HUES48 (cell line): ENCODE measurements at regions not wholly inside any gene's neighbourhood (a gene's known extent, or its start where the extent isn't known, plus 50 kb on each side); places are given as distances from the start of the nearest gene placed in this dataset.
"Not testable (repeated sequence)": the region's sequence is repeated elsewhere in the genome, so short reads cannot be mapped to it uniquely, and the experiment has no call there.

Experiments
- H3K27ac ChIP-seq: one replicate; pipeline ENCODE4 v1.7.0; 2013; ENCODE audit warnings: low read depth, low read length, inconsistent platforms
- H3K27me3 ChIP-seq: 2 replicates; pipeline ENCODE4 v1.6.1; 2013; ENCODE audit warnings: mild to moderate bottlenecking, low read length; ENCODE audit not compliant: control insufficient read depth, insufficient read depth
- H3K36me3 ChIP-seq: 2 replicates; pipeline ENCODE4 v1.6.1; 2013; ENCODE audit warnings: low read length; ENCODE audit not compliant: control insufficient read depth, insufficient read depth
- H3K4me1 ChIP-seq: 2 replicates; pipeline ENCODE4 v1.6.1; 2013; ENCODE audit warnings: mild to moderate bottlenecking, low read length; ENCODE audit not compliant: control insufficient read depth, insufficient read depth
- H3K4me3 ChIP-seq: 2 replicates; pipeline ENCODE4 v1.5.1; 2013; ENCODE audit warnings: mild to moderate bottlenecking, low read depth, low read length
- H3K9ac ChIP-seq: 2 replicates; pipeline ENCODE4 v1.6.1; 2013; ENCODE audit warnings: mild to moderate bottlenecking, low read depth, low read length, moderate library complexity
- H3K9me3 ChIP-seq: 2 replicates; pipeline ENCODE4 v1.6.1; 2013; ENCODE audit warnings: low read length; ENCODE audit not compliant: control insufficient read depth, insufficient read depth

DNA sequence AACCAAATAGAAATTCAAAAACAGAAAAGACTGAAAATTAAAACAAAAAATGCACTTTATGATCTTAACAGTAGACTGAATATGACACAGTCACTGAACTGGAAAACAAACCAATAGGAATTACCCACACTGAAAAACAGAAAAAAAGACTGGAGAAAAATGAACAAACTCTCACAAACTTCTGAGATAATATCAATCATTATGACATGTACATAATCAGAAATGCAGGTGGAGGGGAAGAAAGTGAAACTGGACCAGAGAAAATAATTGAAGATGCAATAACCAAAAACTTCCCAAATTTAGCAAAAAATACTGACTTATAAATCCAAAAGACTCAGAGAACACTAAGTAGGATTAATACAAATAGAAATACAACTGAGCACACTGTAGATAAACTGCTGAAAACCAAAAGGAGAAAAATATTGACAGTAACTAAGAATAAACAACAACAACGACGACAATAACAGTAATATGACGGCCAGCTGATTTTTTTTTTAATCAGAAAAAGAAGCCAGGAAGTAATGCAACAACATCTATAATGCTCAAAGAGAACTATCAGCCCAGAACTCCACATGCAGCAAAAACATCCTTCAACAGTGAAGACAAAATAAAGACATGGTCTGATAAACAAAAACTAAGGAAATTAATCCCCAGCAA lies 108.1 kb downstream of the ZFAND4 start:
- H3K4me3 ChIP-seq: no peak overlapping the region
- H3K36me3 ChIP-seq: no peaks in the 10 kb centered on the region
- no peak overlapping the region for H3K27ac ChIP-seq
- 0 out of 2 replicates have a peak, but pooled peaks cover 6% of the 10 kb centered on the region for H3K9me3 ChIP-seq
- no peaks in the 10 kb centered on the region for H3K4me1 ChIP-seq
- H3K9ac ChIP-seq: no peak overlapping the region
- H3K27me3 ChIP-seq: no peaks in the 10 kb centered on the region

DNA sequence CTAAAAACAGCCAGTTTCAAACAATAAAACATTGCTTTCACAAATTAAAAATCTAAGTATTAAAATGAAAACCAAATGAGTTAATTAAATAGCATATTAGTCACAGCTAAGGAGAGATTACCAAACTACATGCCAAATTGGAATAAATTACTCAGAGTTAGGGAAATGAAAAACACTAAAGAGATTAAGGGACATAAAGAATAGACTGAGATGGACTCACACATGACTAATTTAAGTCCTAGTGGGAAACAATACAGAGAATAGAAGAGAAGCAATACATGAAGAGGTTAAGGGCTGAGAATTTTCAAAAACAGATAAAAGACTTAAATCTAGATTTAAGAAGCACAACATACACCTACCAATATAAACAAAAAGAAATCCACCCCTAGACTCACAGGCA lies 110.6 kb downstream of the ZFAND4 start:
- Histone ChIP-seq H3K27me3 (no peaks in the 10 kb centered on the region), H3K4me3 (no peak overlapping the region), H3K4me1 (peaks cover 14% of the 10 kb centered on the region), H3K36me3 (no peaks in the 10 kb centered on the region), H3K27ac (no peak overlapping the region), H3K9ac (no peak overlapping the region), H3K9me3 (0 out of 2 replicates have a peak, but pooled peaks cover 6% of the 10 kb centered on the region)

DNA sequence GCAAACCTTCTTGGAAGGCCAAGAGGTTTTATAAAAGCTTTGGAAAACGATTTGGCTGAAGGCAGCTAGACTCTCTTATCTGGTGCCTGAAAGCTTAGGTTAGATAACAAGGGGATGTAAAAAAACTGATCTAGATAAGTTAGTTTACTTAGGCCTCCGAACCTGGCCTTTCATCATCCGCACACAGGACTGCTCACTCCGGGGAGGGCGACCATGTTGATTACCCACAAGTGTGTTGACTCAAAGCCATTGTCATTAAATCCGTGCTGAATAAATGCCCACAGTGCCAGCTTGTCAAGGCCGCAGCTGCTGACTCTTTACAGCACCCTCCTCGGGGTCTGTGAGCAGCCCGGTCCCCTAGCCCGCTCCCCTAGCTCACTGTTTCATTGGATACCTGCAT lies 112.3 kb downstream of the ZFAND4 start:
- H3K9me3 ChIP-seq: 0 out of 2 replicates have a peak, but pooled peaks cover 6% of the 10 kb centered on the region
- H3K4me1 ChIP-seq: peaks cover 14% of the 10 kb centered on the region
- no peak overlapping the region for H3K27ac ChIP-seq
- no peaks in the 10 kb centered on the region for H3K36me3 ChIP-seq
- H3K9ac ChIP-seq: no peak overlapping the region
- H3K27me3 ChIP-seq: no peaks in the 10 kb centered on the region
- H3K4me3 ChIP-seq: no peak overlapping the region

DNA sequence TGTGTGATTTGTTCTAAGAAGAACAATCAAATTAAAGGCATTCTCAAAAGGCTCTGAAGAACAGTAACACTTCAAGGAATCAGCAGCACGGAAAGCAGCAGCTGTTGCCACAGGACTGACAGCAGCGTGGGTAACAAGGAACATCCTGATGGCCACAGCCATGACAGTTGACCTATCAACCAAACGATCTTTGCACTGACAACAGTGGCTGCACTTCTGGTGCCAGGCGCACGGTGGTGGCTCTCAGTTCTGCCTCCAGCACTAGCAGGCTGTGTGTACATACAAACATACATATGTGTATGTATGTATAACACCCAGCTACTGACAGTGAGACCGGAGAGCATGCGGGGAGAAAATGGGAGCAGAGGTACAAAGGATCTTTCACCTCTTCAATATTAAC lies 114.1 kb downstream of the ZFAND4 start:
- Histone ChIP-seq H3K4me1 (peaks cover 14% of the 10 kb centered on the region), H3K36me3 (no peaks in the 10 kb centered on the region), H3K9me3 (0 out of 2 replicates have a peak, but pooled peaks cover 6% of the 10 kb centered on the region), H3K4me3 (no peak overlapping the region), H3K27ac (peak overlapping the region; percentile 50), H3K9ac (no peak overlapping the region), H3K27me3 (no peaks in the 10 kb centered on the region)

DNA sequence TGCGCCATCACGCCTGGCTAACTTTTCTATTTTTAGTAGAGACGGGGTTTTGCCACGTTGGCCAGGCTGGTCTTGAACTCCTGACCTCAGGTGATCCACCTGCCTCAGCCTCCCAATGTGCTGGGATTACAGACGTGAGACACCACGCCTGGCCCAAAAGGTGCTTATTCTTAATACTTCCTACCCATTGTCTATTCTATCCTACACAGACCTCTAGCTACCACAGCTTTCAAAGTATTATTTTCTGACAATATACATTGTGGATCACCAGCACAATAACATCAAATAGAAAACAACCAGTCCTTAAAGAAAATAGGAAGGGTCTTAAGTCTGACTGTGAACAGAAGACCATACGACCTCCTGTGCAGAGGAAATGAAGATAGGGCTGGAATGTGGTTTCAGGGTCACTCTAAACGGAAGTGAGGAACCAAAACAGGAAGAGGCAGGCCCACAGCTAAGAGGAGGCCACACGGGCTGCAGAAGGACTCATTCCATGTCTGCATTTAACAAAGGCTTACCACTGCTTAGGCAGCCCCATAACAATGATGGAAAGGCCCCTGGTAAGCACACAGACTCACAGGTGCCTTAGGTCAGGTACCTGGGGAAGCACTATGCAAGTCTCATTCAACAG lies 115.2 kb downstream of the ZFAND4 start:
- Histone ChIP-seq H3K4me1 (peaks cover 14% of the 10 kb centered on the region), H3K9ac (no peak overlapping the region), H3K9me3 (0 out of 2 replicates have a peak, but pooled peaks cover 6% of the 10 kb centered on the region), H3K36me3 (no peaks in the 10 kb centered on the region), H3K27ac (peak overlapping the region; percentile 50), H3K27me3 (no peaks in the 10 kb centered on the region), H3K4me3 (no peak overlapping the region)

DNA sequence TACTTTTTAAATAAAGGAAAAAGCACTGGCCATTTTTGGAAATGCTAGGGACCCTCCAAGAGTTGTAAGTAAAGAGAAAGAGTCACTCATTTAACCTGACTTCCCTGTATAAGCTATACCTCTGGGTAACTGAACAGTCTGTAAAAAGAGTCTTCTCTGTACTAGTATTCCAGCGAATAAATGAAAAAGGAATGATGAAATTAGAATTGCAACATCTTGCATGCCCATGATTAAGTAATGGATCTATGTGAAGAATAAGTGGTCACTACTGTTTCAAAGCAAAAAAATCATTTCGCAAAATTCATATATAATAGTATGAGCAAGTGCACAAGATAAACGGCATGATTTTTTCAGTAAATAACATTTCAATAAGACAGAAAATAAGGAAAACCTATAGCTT lies 116.8 kb downstream of the ZFAND4 start:
- Histone ChIP-seq H3K27ac (no peak overlapping the region), H3K27me3 (no peaks in the 10 kb centered on the region), H3K9me3 (0 out of 2 replicates have a peak, but pooled peaks cover 6% of the 10 kb centered on the region), H3K4me1 (peaks cover 14% of the 10 kb centered on the region), H3K9ac (no peak overlapping the region), H3K4me3 (no peak overlapping the region), H3K36me3 (no peaks in the 10 kb centered on the region)

DNA sequence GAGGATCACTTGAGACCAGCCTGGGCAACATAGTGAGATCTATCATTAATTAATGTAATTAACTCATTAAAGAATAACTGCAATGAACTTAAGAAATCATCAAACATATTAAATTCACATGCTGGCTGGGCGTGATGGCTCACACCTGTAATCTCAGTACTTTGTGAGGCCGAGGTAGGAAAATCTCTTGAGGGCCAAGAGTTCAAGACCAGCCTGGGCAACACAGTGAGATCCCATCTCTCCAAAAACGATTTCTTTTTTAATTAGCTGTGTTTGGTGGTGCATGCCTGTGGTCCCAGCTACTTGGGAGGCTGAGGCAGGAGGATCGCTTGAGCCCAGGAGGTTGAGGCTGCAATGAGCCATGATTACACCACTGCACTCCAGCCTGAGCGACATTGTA lies 117.2 kb downstream of the ZFAND4 start:
- not testable (repeated sequence) for H3K9me3 ChIP-seq, H3K36me3 ChIP-seq, H3K9ac ChIP-seq

DNA sequence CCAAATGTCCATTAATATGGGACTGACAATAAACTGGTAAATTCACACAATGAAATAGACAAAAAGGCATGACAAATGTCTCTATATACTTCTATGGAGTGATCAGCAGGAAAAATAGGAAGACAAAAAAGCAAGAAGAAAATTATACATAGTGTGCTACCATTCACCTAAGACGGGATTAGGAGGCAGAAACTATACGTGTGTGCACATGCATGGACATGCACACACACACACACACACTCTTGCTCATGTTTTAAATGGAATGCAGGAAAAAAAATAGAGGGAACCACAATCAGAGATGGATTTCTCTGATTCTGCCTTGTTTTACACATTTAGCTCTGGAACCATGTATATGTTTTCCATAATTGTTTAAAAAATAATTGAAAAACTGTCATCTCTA lies 119.0 kb downstream of the ZFAND4 start:
- Histone ChIP-seq H3K4me1 (peaks cover 14% of the 10 kb centered on the region), H3K27me3 (no peaks in the 10 kb centered on the region), H3K9me3 (no peaks in the 10 kb centered on the region), H3K9ac (no peak overlapping the region), H3K27ac (no peak overlapping the region), H3K36me3 (no peaks in the 10 kb centered on the region), H3K4me3 (no peak overlapping the region)

More for the DNA sequence above, 117.2 kb downstream of the ZFAND4 start:
- not testable (repeated sequence) for H3K27me3 ChIP-seq, H3K4me3 ChIP-seq, H3K27ac ChIP-seq
- peaks cover 14% of the 10 kb centered on the region for H3K4me1 ChIP-seq

DNA sequence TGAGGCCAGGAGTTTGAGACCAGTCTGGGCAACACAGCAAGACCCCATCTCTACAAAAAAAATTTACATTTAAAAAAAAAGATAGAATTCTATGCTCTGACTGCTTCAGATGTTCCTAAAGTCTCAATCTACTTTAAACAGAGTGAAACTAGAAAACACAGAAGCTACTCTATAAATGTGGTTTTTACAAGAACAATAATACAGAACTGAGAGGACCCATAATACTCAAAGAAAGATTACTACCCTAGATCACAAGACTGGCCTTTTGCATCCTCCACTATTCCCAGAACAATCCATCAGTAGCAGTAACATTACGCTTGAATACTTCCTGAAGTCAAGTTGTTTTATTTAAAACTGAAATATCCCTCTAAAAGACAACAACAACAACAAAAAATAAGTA lies 119.4 kb downstream of the ZFAND4 start:
- H3K27me3 ChIP-seq: no peaks in the 10 kb centered on the region
- H3K27ac ChIP-seq: no peak overlapping the region
- H3K4me3 ChIP-seq: no peak overlapping the region
- H3K9me3 ChIP-seq: no peaks in the 10 kb centered on the region
- H3K9ac ChIP-seq: no peak overlapping the region
- H3K4me1 ChIP-seq: peaks cover 9% of the 10 kb centered on the region
- no peaks in the 10 kb centered on the region for H3K36me3 ChIP-seq

DNA sequence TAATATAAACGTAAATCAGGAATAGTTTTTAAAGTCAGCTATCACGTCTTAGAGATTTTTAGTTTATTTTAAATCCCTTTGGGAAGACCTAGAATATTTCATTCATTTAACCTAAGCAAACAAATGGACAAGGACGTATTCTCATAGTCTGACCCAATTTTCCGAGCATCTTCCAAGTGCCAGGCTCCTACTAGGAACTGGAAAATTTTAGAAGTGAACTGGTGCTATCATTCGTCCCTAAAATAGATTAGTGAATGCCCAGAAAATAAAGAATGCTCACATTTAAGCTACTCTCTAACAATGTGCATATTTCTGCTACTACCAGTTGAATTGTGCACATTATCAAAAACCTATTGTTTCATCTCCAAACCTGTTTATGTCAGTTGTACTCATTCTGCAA lies 120.1 kb downstream of the ZFAND4 start:
- no peaks in the 10 kb centered on the region for H3K27me3 ChIP-seq
- no peaks in the 10 kb centered on the region for H3K36me3 ChIP-seq
- no peak overlapping the region for H3K4me3 ChIP-seq
- H3K9ac ChIP-seq: no peak overlapping the region
- H3K4me1 ChIP-seq: peaks cover 3% of the 10 kb centered on the region
- H3K27ac ChIP-seq: no peak overlapping the region
- H3K9me3 ChIP-seq: no peaks in the 10 kb centered on the region

DNA sequence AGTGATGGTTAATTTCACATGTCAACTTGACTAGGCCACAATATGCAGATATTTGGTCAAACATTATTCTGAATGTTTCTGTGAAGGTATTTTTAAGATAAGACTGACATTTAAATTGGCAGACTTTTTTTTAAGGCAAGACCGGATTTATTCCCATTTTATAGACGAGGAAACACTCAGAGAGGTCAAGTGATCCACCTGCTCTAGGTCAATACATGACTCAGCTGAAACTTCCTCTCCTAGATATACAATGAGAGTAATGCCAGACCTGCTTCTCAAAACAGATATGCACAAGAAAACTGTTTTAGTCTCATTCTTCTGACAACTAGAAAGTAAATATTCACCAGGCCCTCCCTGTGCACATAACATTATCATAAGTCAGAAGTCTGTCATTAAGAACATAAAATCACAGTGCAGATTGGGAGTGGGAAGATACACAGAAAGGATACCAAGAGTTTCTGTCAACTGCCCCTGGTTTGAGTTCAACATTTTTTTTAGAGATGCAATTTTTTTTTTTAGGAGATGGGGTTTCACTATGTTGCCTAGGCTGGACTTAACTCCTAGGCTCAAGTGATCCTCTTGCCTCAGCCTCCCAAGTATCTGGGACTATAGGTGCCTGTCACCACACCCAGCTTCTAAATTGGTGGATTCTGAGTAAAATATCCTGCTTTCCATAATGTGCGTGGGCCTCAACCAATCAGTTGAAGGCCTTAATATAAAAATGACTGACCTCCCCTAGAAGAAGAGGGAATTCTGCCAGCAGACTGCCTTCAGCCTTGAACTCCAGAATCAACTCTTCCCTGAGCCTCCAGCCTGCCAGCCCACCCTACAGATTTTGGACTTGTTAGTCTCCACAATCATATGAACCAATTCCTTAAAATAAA lies 121.4 kb downstream of the ZFAND4 start:
- Histone ChIP-seq H3K4me3 (no peak overlapping the region), H3K27ac (no peak overlapping the region)

More for the DNA sequence above, 121.4 kb downstream of the ZFAND4 start:
- Histone ChIP-seq H3K9me3 (no peaks in the 10 kb centered on the region), H3K27me3 (no peaks in the 10 kb centered on the region), H3K36me3 (no peaks in the 10 kb centered on the region), H3K4me1 (no peaks in the 10 kb centered on the region), H3K9ac (no peak overlapping the region)
